ENCODE measurements at regions not wholly inside any gene's neighbourhood (a gene's known extent, or its start where the extent isn't known, plus 50 kb on each side); places are given as distances from the start of the nearest gene placed in this dataset.
"Not testable (repeated sequence)": the region's sequence is repeated elsewhere in the genome, so short reads cannot be mapped to it uniquely, and the experiment has no call there.

DNA sequence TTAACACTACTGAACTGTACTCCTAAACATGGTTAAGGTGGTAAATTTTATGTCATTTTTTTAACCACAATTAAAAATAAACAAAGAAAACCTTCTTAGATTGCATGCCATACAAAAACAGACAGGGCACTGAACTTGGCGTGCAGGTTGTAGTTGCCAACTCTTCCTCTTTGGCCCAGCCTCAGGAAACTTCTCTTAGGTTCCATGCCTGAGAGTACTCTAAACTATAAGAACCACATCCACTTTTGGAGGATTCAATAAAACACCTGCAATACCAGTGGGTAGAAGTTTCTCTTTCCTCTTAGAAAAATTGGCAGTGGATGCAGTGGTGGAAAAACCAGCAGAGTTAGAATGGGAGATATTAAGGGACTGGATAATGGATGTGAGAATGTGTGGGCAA lies 103.4 kb downstream of the LUZP4 start:
- Histone ChIP-seq H3K4me1 (ENCODE audit: control insufficient read depth, extremely low read depth, insufficient read depth, low read length) (no peaks in the 10 kb centered on the region), H3K27me3 (ENCODE audit: control insufficient read depth, insufficient read depth, low read length) (no peaks in the 10 kb centered on the region), H3K36me3 (ENCODE audit: control insufficient read depth, insufficient read depth, low read length) (no peaks in the 10 kb centered on the region), H3K27ac (ENCODE audit: insufficient read depth, low read length) (no peak overlapping the region), H2AFZ (ENCODE audit: low read length) (no peak overlapping the region), H3K4me2 (ENCODE audit: extremely low read depth, insufficient read depth, low read length) (no peak overlapping the region), H3K9ac (ENCODE audit: insufficient read depth, low read length) (no peak overlapping the region), H3K9me3 (ENCODE audit: control insufficient read depth, insufficient read depth, low read depth, low read length) (no peaks in the 10 kb centered on the region), H3K79me2 (ENCODE audit: control insufficient read depth, insufficient read depth, low read length) (no peaks in the 10 kb centered on the region), H4K20me1 (ENCODE audit: control insufficient read depth, extremely low read depth, insufficient read depth, low read length) (no peaks in the 10 kb centered on the region), H3K4me3 (replicated peaks in 1 of 4; ENCODE audit: control extremely low read depth in 1 of 4, insufficient read depth in 1 of 4, low read depth in 3 of 4, low read length in 4 of 4) (no peak overlapping the region)
- no peak for DNase-seq (ENCODE audit: low read depth in 2 of 2)
- TF ChIP-seq, protein P1, sequence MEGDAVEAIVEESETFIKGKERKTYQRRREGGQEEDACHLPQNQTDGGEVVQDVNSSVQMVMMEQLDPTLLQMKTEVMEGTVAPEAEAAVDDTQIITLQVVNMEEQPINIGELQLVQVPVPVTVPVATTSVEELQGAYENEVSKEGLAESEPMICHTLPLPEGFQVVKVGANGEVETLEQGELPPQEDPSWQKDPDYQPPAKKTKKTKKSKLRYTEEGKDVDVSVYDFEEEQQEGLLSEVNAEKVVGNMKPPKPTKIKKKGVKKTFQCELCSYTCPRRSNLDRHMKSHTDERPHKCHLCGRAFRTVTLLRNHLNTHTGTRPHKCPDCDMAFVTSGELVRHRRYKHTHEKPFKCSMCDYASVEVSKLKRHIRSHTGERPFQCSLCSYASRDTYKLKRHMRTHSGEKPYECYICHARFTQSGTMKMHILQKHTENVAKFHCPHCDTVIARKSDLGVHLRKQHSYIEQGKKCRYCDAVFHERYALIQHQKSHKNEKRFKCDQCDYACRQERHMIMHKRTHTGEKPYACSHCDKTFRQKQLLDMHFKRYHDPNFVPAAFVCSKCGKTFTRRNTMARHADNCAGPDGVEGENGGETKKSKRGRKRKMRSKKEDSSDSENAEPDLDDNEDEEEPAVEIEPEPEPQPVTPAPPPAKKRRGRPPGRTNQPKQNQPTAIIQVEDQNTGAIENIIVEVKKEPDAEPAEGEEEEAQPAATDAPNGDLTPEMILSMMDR (conservative IDR thresholded peaks at IDR 0.05 in 1 of 2, IDR thresholded peaks at IDR 0.05 in 1 of 2; ENCODE audit: low read depth in 1 of 2, low read length in 2 of 2), result no peak
- no peak for TF ChIP-seq EZH2 (IDR thresholded peaks at IDR 0.05; ENCODE audit: low read length, missing control alignments)

DNA sequence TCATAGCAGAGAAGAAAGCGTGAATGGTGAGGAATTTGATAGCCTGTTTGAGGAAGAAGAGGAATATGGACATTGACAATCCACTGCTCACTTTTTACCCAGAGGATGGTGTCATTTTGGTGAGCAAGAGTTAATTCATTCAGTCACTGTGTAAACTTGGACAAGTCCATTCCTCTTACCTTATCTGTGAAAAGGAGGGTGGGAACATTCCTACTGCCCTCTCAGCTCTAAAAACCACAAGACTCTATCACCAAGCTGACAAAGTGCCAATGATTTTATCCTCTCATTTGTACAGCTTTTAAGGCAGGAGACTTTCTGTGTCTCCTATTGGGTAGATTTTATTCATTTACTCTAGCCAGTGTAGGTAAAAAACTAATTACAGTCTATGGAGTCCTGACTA lies 103.8 kb downstream of the LUZP4 start:
- peak; percentile 21 to 93 for DNase-seq (ENCODE audit: low read depth in 2 of 2)
- no peaks in the 10 kb centered on the region for H3K4me1 ChIP-seq (ENCODE audit: control insufficient read depth, extremely low read depth, insufficient read depth, low read length)
- no peak overlapping the region for H3K4me2 ChIP-seq (ENCODE audit: extremely low read depth, insufficient read depth, low read length)
- no peak overlapping the region for H3K27ac ChIP-seq (ENCODE audit: insufficient read depth, low read length)
- no peak overlapping the region for H3K4me3 ChIP-seq (replicated peaks in 1 of 4; ENCODE audit: control extremely low read depth in 1 of 4, insufficient read depth in 1 of 4, low read depth in 3 of 4, low read length in 4 of 4)
- TF ChIP-seq EZH2 (IDR thresholded peaks at IDR 0.05; ENCODE audit: low read length, missing control alignments), result no peak
- TF ChIP-seq, protein P1 (conservative IDR thresholded peaks at IDR 0.05 in 1 of 2, IDR thresholded peaks at IDR 0.05 in 1 of 2; ENCODE audit: low read depth in 1 of 2, low read length in 2 of 2), result no peak
- H3K9me3 ChIP-seq (ENCODE audit: control insufficient read depth, insufficient read depth, low read depth, low read length), result no peaks in the 10 kb centered on the region
- no peaks in the 10 kb centered on the region for H4K20me1 ChIP-seq (ENCODE audit: control insufficient read depth, extremely low read depth, insufficient read depth, low read length)
- no peak overlapping the region for H2AFZ ChIP-seq (ENCODE audit: low read length)
- H3K9ac ChIP-seq (ENCODE audit: insufficient read depth, low read length), result no peak overlapping the region
- H3K36me3 ChIP-seq (ENCODE audit: control insufficient read depth, insufficient read depth, low read length), result no peaks in the 10 kb centered on the region
- H3K79me2 ChIP-seq (ENCODE audit: control insufficient read depth, insufficient read depth, low read length), result no peaks in the 10 kb centered on the region
- no peaks in the 10 kb centered on the region for H3K27me3 ChIP-seq (ENCODE audit: control insufficient read depth, insufficient read depth, low read length)

DNA sequence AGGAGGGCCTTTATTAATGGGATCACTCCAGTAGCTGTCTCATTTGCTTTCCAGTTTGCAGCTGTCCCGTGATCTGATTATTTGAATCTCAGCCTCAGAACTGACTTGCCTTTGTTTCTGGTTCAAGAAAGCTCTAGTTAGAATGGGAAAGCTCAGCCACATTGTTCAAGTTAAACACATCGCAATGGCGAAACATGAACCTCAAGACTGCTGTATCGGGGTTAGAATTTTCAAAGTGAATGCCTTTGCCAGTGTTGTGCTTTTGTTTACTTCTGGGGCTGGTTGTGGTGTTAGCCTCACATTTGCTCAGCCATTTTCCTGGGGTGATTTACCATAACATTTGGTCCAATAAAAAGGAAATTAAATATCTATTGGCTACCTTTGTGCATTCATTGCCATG lies 105.3 kb downstream of the LUZP4 start:
- not testable (repeated sequence) for H3K9ac ChIP-seq (ENCODE audit: insufficient read depth, low read length); DNase-seq (ENCODE audit: low read depth in 2 of 2); H3K79me2 ChIP-seq (ENCODE audit: control insufficient read depth, insufficient read depth, low read length); H2AFZ ChIP-seq (ENCODE audit: low read length); H4K20me1 ChIP-seq (ENCODE audit: control insufficient read depth, extremely low read depth, insufficient read depth, low read length); H3K27me3 ChIP-seq (ENCODE audit: control insufficient read depth, insufficient read depth, low read length); H3K4me2 ChIP-seq (ENCODE audit: extremely low read depth, insufficient read depth, low read length); H3K4me3 ChIP-seq (replicated peaks in 1 of 4; ENCODE audit: control extremely low read depth in 1 of 4, insufficient read depth in 1 of 4, low read depth in 3 of 4, low read length in 4 of 4); H3K4me1 ChIP-seq (ENCODE audit: control insufficient read depth, extremely low read depth, insufficient read depth, low read length); H3K27ac ChIP-seq (ENCODE audit: insufficient read depth, low read length); H3K36me3 ChIP-seq (ENCODE audit: control insufficient read depth, insufficient read depth, low read length); H3K9me3 ChIP-seq (ENCODE audit: control insufficient read depth, insufficient read depth, low read depth, low read length)

DNA sequence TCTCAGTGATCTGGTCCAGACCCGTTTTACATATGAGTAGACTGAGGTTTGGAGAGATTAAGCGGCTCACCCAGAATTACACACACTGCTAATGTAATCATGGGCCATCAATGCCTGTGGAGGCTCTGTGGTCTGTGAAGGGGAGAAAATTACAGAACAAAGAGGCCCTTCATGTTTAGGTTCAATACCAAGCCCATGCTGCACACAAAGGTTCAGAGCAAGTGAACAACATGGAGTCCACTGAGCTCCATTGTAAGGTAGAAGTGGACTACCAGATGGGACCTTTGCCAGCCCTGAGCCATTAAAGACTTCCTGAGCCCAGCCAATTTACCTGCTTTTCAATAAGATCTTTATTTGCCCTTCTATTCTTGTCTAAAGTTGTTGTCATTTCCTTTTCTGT lies 109.8 kb downstream of the LUZP4 start:
- Histone ChIP-seq H3K36me3 (ENCODE audit: control insufficient read depth, insufficient read depth, low read length) (no peaks in the 10 kb centered on the region), H3K4me2 (ENCODE audit: extremely low read depth, insufficient read depth, low read length) (no peak overlapping the region), H3K27ac (ENCODE audit: insufficient read depth, low read length) (no peak overlapping the region), H3K4me3 (replicated peaks in 1 of 4; ENCODE audit: control extremely low read depth in 1 of 4, insufficient read depth in 1 of 4, low read depth in 3 of 4, low read length in 4 of 4) (no peak overlapping the region), H4K20me1 (ENCODE audit: control insufficient read depth, extremely low read depth, insufficient read depth, low read length) (no peaks in the 10 kb centered on the region), H2AFZ (ENCODE audit: low read length) (no peak overlapping the region), H3K4me1 (ENCODE audit: control insufficient read depth, extremely low read depth, insufficient read depth, low read length) (no peaks in the 10 kb centered on the region), H3K79me2 (ENCODE audit: control insufficient read depth, insufficient read depth, low read length) (no peaks in the 10 kb centered on the region), H3K9ac (ENCODE audit: insufficient read depth, low read length) (no peak overlapping the region), H3K27me3 (ENCODE audit: control insufficient read depth, insufficient read depth, low read length) (no peaks in the 10 kb centered on the region), H3K9me3 (ENCODE audit: control insufficient read depth, insufficient read depth, low read depth, low read length) (no peaks in the 10 kb centered on the region)
- no peak for DNase-seq (ENCODE audit: low read depth in 2 of 2)
- TF ChIP-seq, protein P1 (conservative IDR thresholded peaks at IDR 0.05 in 1 of 2, IDR thresholded peaks at IDR 0.05 in 1 of 2; ENCODE audit: low read depth in 1 of 2, low read length in 2 of 2), result no peak
- TF ChIP-seq EZH2 (IDR thresholded peaks at IDR 0.05; ENCODE audit: low read length, missing control alignments), result no peak
